Adrenal gland (tissue), 9 donors: ENCODE measurements at regions not wholly inside any gene's neighbourhood (a gene's known extent, or its start where the extent isn't known, plus 50 kb on each side); places are given as distances from the start of the nearest gene placed in this dataset.

Experiments used
- DNase-seq, 7 donors: peaks; one replicate each; pipeline ENCODE4 v3.0.0-alpha.2; 2019 to 2020
- H3K27ac ChIP-seq, 5 donors: fragments of 200-600 bp; sonication (generic) in 4 of 5; 1 replicate in 3 of 5; 2 replicates in 2 of 5; pipeline versions ENCODE4 v1.5.1 to v1.8.0; 2016 to 2020; ENCODE audit warnings: mild to moderate bottlenecking in 1 of 5
- H3K27me3 ChIP-seq: fragments of 200-600 bp; 2 replicates; pipeline ENCODE4 v1.8.0; 2021
- H3K36me3 ChIP-seq, 2 donors: fragments of 200-600 bp; replicated peaks in 1 of 2; 1 replicate in 1 of 2; 2 replicates in 1 of 2; pipeline versions ENCODE4 v1.5.1 to v1.8.0; 2018 to 2022
- H3K4me1 ChIP-seq, 2 donors: fragments of 200-600 bp; replicated peaks in 1 of 2; 1 replicate in 1 of 2; 2 replicates in 1 of 2; pipeline versions ENCODE4 v1.5.1 to v1.8.0; 2018 to 2021
- H3K4me3 ChIP-seq, 4 donors: fragments of 200-600 bp; sonication (generic) in 3 of 4; one replicate each; pipeline ENCODE4 v1.5.1; 2016 to 2018
- H3K9me3 ChIP-seq, 3 donors: fragments of 200-600 bp; sonication (generic) in 1 of 3; replicated peaks in 1 of 3; 1 replicate in 2 of 3; 2 replicates in 1 of 3; pipeline versions ENCODE4 v1.5.1 to v1.8.0; 2016 to 2021
- CTCF ChIP-seq, 6 experiments: fragments of 450-650 bp in 4 of 6; fragments of 200-600 bp in 2 of 6; sonication (generic) in 1 of 6; IDR thresholded peaks; 1 replicate in 5 of 6; 2 replicates in 1 of 6; pipeline versions ENCODE4 v1.5.1 to v1.8.0; 2016 to 2021; ENCODE audit warnings: antibody characterized with exemption in 6 of 6, mild to moderate bottlenecking in 2 of 6, moderate library complexity in 1 of 6
- POLR2A ChIP-seq, 2 donors: fragments of 450-650 bp; IDR thresholded peaks; one replicate each; pipeline ENCODE4 v1.6.1; 2017; ENCODE audit warnings: antibody characterized with exemption in 2 of 2, mild to moderate bottlenecking in 2 of 2, moderate library complexity in 1 of 2
- WGBS, 4 donors: extraction: QIAGEN DNeasy Blood & Tissue Kit in 2 of 4; methylation state at CpG; one replicate each; pipeline versions ENCODE4 v1.1.5 to v1.1.7; 2013 to 2017; 5-methylcytosine and 5-hydroxymethylcytosine counted together
- intact Hi-C, 2 donors: fragments of 100-400 bp; cut with DNase I; formaldehyde crosslinking; loops; one replicate each; pipeline versions ENCODE4 v1.14.1 to v1.15.0; 2022 to 2023
- donor health status: healthy with polysubstance abuse.
- donor health status: Bipolar disorder and iron deficiency.
- donor health status: DM: yes; HTN: yes; CAD: no.
- donor health status: DM: no; HTN: no; CAD: no.
- donor health status: DM: no; HTN: no; CAD: no.

GRCh38 chr15:94177112-94177511 lies 54.2 kb upstream of the MCTP2 start:
- no peaks in the 10 kb centered on the region for H3K4me1 ChIP-seq
- no peak overlapping the region for H3K4me3 ChIP-seq
- H3K9me3 ChIP-seq, result no peaks in the 10 kb centered on the region
- TF ChIP-seq CTCF (IDR thresholded peaks at IDR 0.05), result no peak
- TF ChIP-seq POLR2A (IDR thresholded peaks at IDR 0.05), result no peak
- H3K27me3 ChIP-seq, result no peaks in the 10 kb centered on the region
- no peaks in the 10 kb centered on the region for H3K36me3 ChIP-seq
- intact Hi-C loops, result no loop called here
- 62 to 74% (median 68%) methylated on average over 4 of the region's 4 CpGs for WGBS, 4 donors
- no peak for DNase-seq
- H3K27ac ChIP-seq, result no peak overlapping the region

- no peaks in the 10 kb centered on the region for H3K36me3 ChIP-seq
Observed at GRCh38 chr15:94175420-94175819, 55.9 kb upstream of the MCTP2 start.

GRCh38 chr15:94174399-94174802 lies 57.0 kb upstream of the MCTP2 start:
- TF ChIP-seq POLR2A (IDR thresholded peaks at IDR 0.05) (no peak), CTCF (IDR thresholded peaks at IDR 0.05) (no peak)
- Histone ChIP-seq H3K4me3 (no peak overlapping the region), H3K27me3 (no peaks in the 10 kb centered on the region), H3K4me1 (no peaks in the 10 kb centered on the region), H3K27ac (no peak overlapping the region), H3K36me3 (no peaks in the 10 kb centered on the region), H3K9me3 (no peaks in the 10 kb centered on the region)
- DNase-seq, result no peak
- intact Hi-C loops, result no loop called here

More at GRCh38 chr15:94175420-94175819, 55.9 kb upstream of the MCTP2 start:
- no peak overlapping the region for H3K4me3 ChIP-seq
- no peaks in the 10 kb centered on the region for H3K4me1 ChIP-seq
- intact Hi-C loops, result no loop called here
- no peaks in the 10 kb centered on the region for H3K9me3 ChIP-seq
- H3K27ac ChIP-seq, result no peak overlapping the region
- TF ChIP-seq CTCF (IDR thresholded peaks at IDR 0.05) (no peak), POLR2A (IDR thresholded peaks at IDR 0.05) (no peak)
- DNase-seq, result no peak
- H3K27me3 ChIP-seq, result no peaks in the 10 kb centered on the region
- WGBS, 4 donors, result 42 to 59% (median 53%) methylated on average over 1 of the region's 1 CpG

GRCh38 chr15:94168250-94168649 lies 63.1 kb upstream of the MCTP2 start:
- intact Hi-C loops, result loop anchor here in 1 of 2 donors (10.0 kb wide), 1 partner anchor 157 kb away; no protein-coding TSS in a partner anchor

More at GRCh38 chr15:94168250-94168649, 63.1 kb upstream of the MCTP2 start:
- WGBS, 4 donors, result 86 to 92% (median 88%) methylated on average over 8 of the region's 8 CpGs
- Histone ChIP-seq H3K36me3 (no peaks in the 10 kb centered on the region), H3K4me1 (no peaks in the 10 kb centered on the region), H3K9me3 (no peaks in the 10 kb centered on the region), H3K4me3 (no peak overlapping the region), H3K27ac (no peak overlapping the region), H3K27me3 (no peaks in the 10 kb centered on the region)
- no peak for DNase-seq
- no peak for TF ChIP-seq CTCF (IDR thresholded peaks at IDR 0.05)
- no peak for TF ChIP-seq POLR2A (IDR thresholded peaks at IDR 0.05)
